Endothelial cell of umbilical vein (primary cell): ENCODE measurements at regions not wholly inside any gene's neighbourhood (a gene's known extent, or its start where the extent isn't known, plus 50 kb on each side); places are given as distances from the start of the nearest gene placed in this dataset.

Experiments
- BruUV-seq: library from RNA; stranded (reverse); fragments of 400-500 nt; replicated peaks from 2 replicates; lab custom pipeline; 2021; lab: Mats Ljungman, UMichigan
- CTCF ChIA-PET: fragments of 300-600, 350-600 bp; sonication (Branson Sonifier 250); formaldehyde crosslinking; loops from one replicate; lab custom pipeline; 2021; ENCODE audit warnings: antibody characterized with exemption, inconsistent platforms; lab: Charles Lee
- POLR2A ChIA-PET: fragments of 300-600, 350-600 bp; sonication (Branson Sonifier 250); formaldehyde crosslinking; loops from one replicate; lab custom pipeline; 2021; ENCODE audit warnings: antibody characterized with exemption, inconsistent platforms; lab: Charles Lee
- DNase-seq: peaks from one replicate; pipeline ENCODE4 v3.0.0-alpha.2; 2011; ENCODE audit warnings: low read depth, low spot score
- FAIRE-seq: peaks from 2 replicates; lab custom pipeline; 2011; peaks lifted over from hg19 to GRCh38; lab: Jason Lieb, UNC
- H2AFZ ChIP-seq: 2 replicates; pipeline ENCODE4 v1.6.0; 2012; ENCODE audit warnings: low read depth, low read length, control low read depth, inconsistent platforms
- H3K27ac ChIP-seq: 2 replicates; pipeline ENCODE4 v1.5.1; 2011; ENCODE audit warnings: low read depth, mild to moderate bottlenecking, control low read depth, low read length, moderate library complexity; ENCODE audit not compliant: insufficient read depth
- H3K27me3 ChIP-seq, 2 experiments: 2 replicates each; pipeline versions ENCODE4 v1.6.0 to v1.6.1; 2011; ENCODE audit warnings: low read length in 2 of 2, mixed read lengths in 1 of 2; ENCODE audit not compliant: control insufficient read depth in 2 of 2, insufficient read depth in 2 of 2
- H3K36me3 ChIP-seq, 2 experiments: 2 replicates in 1 of 2; 3 replicates in 1 of 2; pipeline ENCODE4 v1.5.1; 2011; ENCODE audit warnings: low read length in 2 of 2, mild to moderate bottlenecking in 1 of 2, moderate library complexity in 1 of 2; ENCODE audit not compliant: control insufficient read depth in 2 of 2, insufficient read depth in 2 of 2; ENCODE audit errors: extremely low read depth in 1 of 2
- H3K4me1 ChIP-seq: 3 replicates; pipeline ENCODE4 v1.5.1; 2011; ENCODE audit warnings: mild to moderate bottlenecking, low read length; ENCODE audit not compliant: control insufficient read depth, insufficient read depth; ENCODE audit errors: extremely low read depth
- H3K4me2 ChIP-seq: 2 replicates; pipeline ENCODE4 v1.6.1; 2011; ENCODE audit warnings: low read length, control low read depth, mixed read lengths; ENCODE audit not compliant: insufficient read depth
- H3K4me3 ChIP-seq, 3 experiments: fragments of 200-600 bp in 1 of 3; sonication (generic), shearing (Covaris generic) in 1 of 3; replicated peaks in 1 of 3; 2 replicates each; pipeline ENCODE4 v1.5.1; 2011 to 2016; ENCODE audit warnings: control low read depth in 3 of 3, low read length in 3 of 3, mild to moderate bottlenecking in 2 of 3, inconsistent platforms in 1 of 3, low read depth in 1 of 3, moderate library complexity in 1 of 3; ENCODE audit not compliant: insufficient read depth in 1 of 3
- H3K79me2 ChIP-seq: 2 replicates; pipeline ENCODE4 v1.6.0; 2012; ENCODE audit warnings: low read length, inconsistent platforms; ENCODE audit not compliant: control insufficient read depth, insufficient read depth
- H3K9ac ChIP-seq: replicated peaks from 2 replicates; pipeline ENCODE3; 2011; ENCODE audit warnings: low read length, control low read depth; ENCODE audit not compliant: insufficient read depth; ENCODE audit errors: extremely low read depth
- H3K9me1 ChIP-seq: replicated peaks from 3 replicates; pipeline ENCODE4 v1.6.0; 2011; ENCODE audit warnings: mild to moderate bottlenecking, low read length; ENCODE audit not compliant: control insufficient read depth, insufficient read depth; ENCODE audit errors: extremely low read depth
- H3K9me3 ChIP-seq: replicated peaks from 2 replicates; pipeline ENCODE4 v1.5.1; 2012; ENCODE audit warnings: low read length, inconsistent platforms; ENCODE audit not compliant: control insufficient read depth, insufficient read depth
- H4K20me1 ChIP-seq: replicated peaks from 2 replicates; pipeline ENCODE3; 2011; ENCODE audit warnings: mild to moderate bottlenecking, low read length; ENCODE audit not compliant: control insufficient read depth, insufficient read depth; ENCODE audit errors: extremely low read depth
- CTCF ChIP-seq, 2 donors: IDR thresholded peaks; 1 replicate in 1 of 2; 2 replicates in 1 of 2; pipeline ENCODE4 v1.5.1; 2011; ENCODE audit warnings: low read length in 2 of 2, mild to moderate bottlenecking in 2 of 2, moderate library complexity in 2 of 2, control low read depth in 1 of 2, inconsistent platforms in 1 of 2, low read depth in 1 of 2; ENCODE audit not compliant: insufficient read depth in 1 of 2; ENCODE audit errors: extremely low read depth in 1 of 2
- EZH2 ChIP-seq: IDR thresholded peaks from 2 replicates; pipeline ENCODE4 v1.6.1; 2012; ENCODE audit warnings: borderline replicate concordance, low read depth, mild to moderate bottlenecking, moderate library complexity, low read length, inconsistent platforms; ENCODE audit not compliant: severe bottlenecking
- FOS ChIP-seq: IDR thresholded peaks from 2 replicates; pipeline ENCODE4 v1.6.1; 2011; ENCODE audit warnings: mild to moderate bottlenecking, low read length, moderate library complexity, borderline replicate concordance; ENCODE audit not compliant: insufficient read depth
- GATA2 ChIP-seq: IDR thresholded peaks from 2 replicates; pipeline ENCODE4 v1.7.0; 2011; ENCODE audit warnings: low read depth, mild to moderate bottlenecking, moderate library complexity, mixed read lengths, low read length; ENCODE audit not compliant: insufficient read length, insufficient read depth
- JUN ChIP-seq: IDR thresholded peaks from 2 replicates; pipeline ENCODE4 v1.6.1; 2011; ENCODE audit warnings: borderline replicate concordance, low read depth; ENCODE audit not compliant: insufficient read length, insufficient read depth
- MAX ChIP-seq: IDR thresholded peaks from 2 replicates; pipeline ENCODE4 v1.6.1; 2011; ENCODE audit not compliant: insufficient read depth, insufficient read length
- MYC ChIP-seq: IDR thresholded peaks from one replicate; pipeline ENCODE4 v1.6.1; 2011; ENCODE audit warnings: mild to moderate bottlenecking, low read depth, low read length
- POLR2AphosphoS5 ChIP-seq: IDR thresholded peaks from 2 replicates; pipeline ENCODE4 v1.6.1; 2012; ENCODE audit warnings: low read depth, mild to moderate bottlenecking, control low read depth, low read length, moderate library complexity; ENCODE audit not compliant: insufficient read depth
- dilution Hi-C: fragments of 300-500 bp; cut with MboI; formaldehyde crosslinking; loops from one replicate; pipeline ENCODE4 v1.15.0; 2019; ENCODE audit warnings: low sequenced_read_pairs; ENCODE audit not compliant: extremely low pct_ligation_motif_present
- intact Hi-C: fragments of 100-400 bp; cut with micrococcal nuclease; formaldehyde crosslinking; loops from one replicate; pipeline ENCODE4 v1.10.0; 2022

GRCh38 chr2:106975641-106976040 lies 89.7 kb upstream of the ST6GAL2 start:
- H3K4me3 ChIP-seq, result no peak overlapping the region
- no TSS peak for BruUV-seq
- TF ChIP-seq GATA2 (no peak), CTCF (IDR thresholded peaks at IDR 0.05; ENCODE audit: extremely low read depth in 1 of 2, insufficient read depth in 1 of 2, low read depth in 1 of 2, low read length in 2 of 2) (no peak), FOS (no peak), EZH2 (no peak), JUN (no peak), POLR2AphosphoS5 (no peak), MYC (no peak), MAX (no peak)
- no peak overlapping the region for H3K9ac ChIP-seq
- dilution Hi-C loops (no loop called here), intact Hi-C loops (no loop called here)
- H3K36me3 ChIP-seq, result no peaks in the 10 kb centered on the region
- no peak overlapping the region for H2AFZ ChIP-seq
- no peaks in the 10 kb centered on the region for H3K27me3 ChIP-seq
- H4K20me1 ChIP-seq, result no peaks in the 10 kb centered on the region
- H3K79me2 ChIP-seq, result no peaks in the 10 kb centered on the region
- FAIRE-seq (no peak), DNase-seq (no peak)
- no peaks in the 10 kb centered on the region for H3K9me1 ChIP-seq
- H3K4me1 ChIP-seq, result no peaks in the 10 kb centered on the region
- POLR2A ChIA-PET, result no interaction called here
- CTCF ChIA-PET, result no interaction called here
- no peak overlapping the region for H3K4me2 ChIP-seq
- peaks cover 2% of the 10 kb centered on the region for H3K9me3 ChIP-seq
- H3K27ac ChIP-seq, result no peak overlapping the region
